HEK293 (cell line): ENCODE measurements at regions not wholly inside any gene's neighbourhood (a gene's known extent, or its start where the extent isn't known, plus 50 kb on each side); places are given as distances from the start of the nearest gene placed in this dataset.
A peak's percentile ranks its signal among the peaks of the same experiment; 100 is the strongest.

Experiments
- CTCF ChIA-PET: fragments of 350-600 bp; formaldehyde crosslinking; extraction: SDS; loops from one replicate; lab custom pipeline; 2021; ENCODE audit warnings: antibody characterized with exemption; lab: Yijun Ruan, JAX
- POLR2A ChIA-PET: fragments of 300-600 bp; formaldehyde crosslinking; extraction: SDS; loops from one replicate; lab custom pipeline; 2020; ENCODE audit warnings: antibody characterized with exemption, inconsistent platforms; lab: Yijun Ruan, JAX
- H3K27ac ChIP-seq: fragments of 200-500 bp; sonication (Bioruptor generic); 2 replicates; pipeline ENCODE4 v1.5.1; 2014; ENCODE audit warnings: low read depth, low read length, control low read depth, inconsistent platforms; ENCODE audit errors: extremely low read depth
- H3K36me3 ChIP-seq, 2 experiments: fragments of 200-500 bp in 1 of 2; sonication (Bioruptor generic) in 1 of 2; 1 replicate in 1 of 2; 2 replicates in 1 of 2; pipeline ENCODE4 v1.5.1; 2014 to 2017; ENCODE audit warnings: inconsistent platforms in 2 of 2, low read length in 2 of 2; ENCODE audit not compliant: control insufficient read depth in 2 of 2, insufficient read depth in 1 of 2
- H3K4me1 ChIP-seq: fragments of 200-500 bp; sonication (Bioruptor generic); 2 replicates; pipeline ENCODE4 v1.5.1; 2014; ENCODE audit warnings: mild to moderate bottlenecking, low read length, inconsistent platforms; ENCODE audit not compliant: control insufficient read depth, insufficient read depth
- H3K4me3 ChIP-seq: 2 replicates; pipeline ENCODE4 v1.5.1; 2011; ENCODE audit warnings: low read depth, mild to moderate bottlenecking, control low read depth, low read length, moderate library complexity
- H3K9me3 ChIP-seq: fragments of 200-500 bp; sonication (Bioruptor generic); 2 replicates; pipeline ENCODE4 v1.5.1; 2014; ENCODE audit warnings: low read depth, low read length, inconsistent platforms; ENCODE audit not compliant: control insufficient read depth, insufficient read depth
- EGR2 ChIP-seq: fragments of 450-650 bp; formaldehyde crosslinking; IDR thresholded peaks from 2 replicates; pipeline ENCODE4 v1.5.1; 2016; ENCODE audit warnings: low read depth, missing biosample characterization, missing genetic modification characterization
- GFI1B ChIP-seq: fragments of 450-650 bp; formaldehyde crosslinking; IDR thresholded peaks from 2 replicates; pipeline ENCODE4 v1.5.1; 2016; ENCODE audit warnings: missing biosample characterization, missing genetic modification characterization
- MZF1 ChIP-seq: fragments of 450-650 bp; formaldehyde crosslinking; IDR thresholded peaks from 2 replicates; pipeline ENCODE4 v1.5.1; 2017; ENCODE audit warnings: missing biosample characterization, missing genetic modification characterization, borderline replicate concordance
- WT1 ChIP-seq: fragments of 450-650 bp; formaldehyde crosslinking; IDR thresholded peaks from 2 replicates; pipeline ENCODE4 v1.5.1; 2016; ENCODE audit warnings: missing biosample characterization, missing genetic modification characterization
- YY1 ChIP-seq: fragments of 450-650 bp; formaldehyde crosslinking; IDR thresholded peaks from 2 replicates; pipeline ENCODE4 v1.5.1; 2018; ENCODE audit warnings: missing biosample characterization, missing genetic modification characterization
- ZBTB17 ChIP-seq: fragments of 450-650 bp; formaldehyde crosslinking; IDR thresholded peaks from 2 replicates; pipeline ENCODE4 v1.5.1; 2016; ENCODE audit warnings: missing biosample characterization, missing genetic modification characterization
- ZBTB6 ChIP-seq: fragments of 450-650 bp; formaldehyde crosslinking; IDR thresholded peaks from 2 replicates; pipeline ENCODE4 v1.5.1; 2017; ENCODE audit warnings: missing biosample characterization, missing genetic modification characterization
- ZNF146 ChIP-seq: fragments of 450-650 bp; formaldehyde crosslinking; IDR thresholded peaks from 2 replicates; pipeline ENCODE4 v1.5.1; 2016; ENCODE audit warnings: missing biosample characterization, missing genetic modification characterization
- ZNF211 ChIP-seq: fragments of 450-650 bp; formaldehyde crosslinking; IDR thresholded peaks from 2 replicates; pipeline ENCODE4 v1.5.1; 2016; ENCODE audit warnings: low read depth, missing biosample characterization, missing genetic modification characterization
- ZNF239 ChIP-seq: fragments of 450-650 bp; formaldehyde crosslinking; IDR thresholded peaks from 2 replicates; pipeline ENCODE4 v1.5.1; 2016; ENCODE audit warnings: missing biosample characterization, missing genetic modification characterization
- ZNF416 ChIP-seq: fragments of 450-650 bp; formaldehyde crosslinking; IDR thresholded peaks from 2 replicates; pipeline ENCODE4 v1.5.1; 2016; ENCODE audit warnings: missing biosample characterization, missing genetic modification characterization
- ZNF571 ChIP-seq: fragments of 450-650 bp; formaldehyde crosslinking; IDR thresholded peaks from 2 replicates; pipeline ENCODE4 v1.5.0; 2017; ENCODE audit warnings: missing biosample characterization, missing genetic modification characterization
- ZNF623 ChIP-seq: fragments of 450-650 bp; formaldehyde crosslinking; IDR thresholded peaks from 2 replicates; pipeline ENCODE4 v1.5.1; 2016; ENCODE audit warnings: missing biosample characterization, missing genetic modification characterization
- ZNF639 ChIP-seq: fragments of 450-650 bp; formaldehyde crosslinking; IDR thresholded peaks from 2 replicates; pipeline ENCODE4 v1.5.1; 2016; ENCODE audit warnings: missing biosample characterization, missing genetic modification characterization
- TF ChIP-seq, protein P1 (sequence below): fragments of 450-650 bp; formaldehyde crosslinking; IDR thresholded peaks from 2 replicates; pipeline ENCODE4 v1.5.1; 2016; ENCODE audit warnings: missing biosample characterization, missing genetic modification characterization
- TF ChIP-seq, protein P2 (sequence below): fragments of 450-650 bp; formaldehyde crosslinking; IDR thresholded peaks from 2 replicates; pipeline ENCODE4 v1.5.1; 2016; ENCODE audit warnings: missing biosample characterization, missing genetic modification characterization
- TF ChIP-seq, protein P3 (sequence below): fragments of 450-650 bp; formaldehyde crosslinking; IDR thresholded peaks from 2 replicates; pipeline ENCODE4 v1.5.1; 2016; ENCODE audit warnings: missing biosample characterization, missing genetic modification characterization

GRCh38 chr15:95626501-95627361 is 703.8 kb upstream of the NR2F2 start:
- H3K36me3 ChIP-seq: no peaks in the 10 kb centered on the region
- CTCF ChIA-PET: interaction anchor here (0.6 to 0.7 kb wide), 2 partner anchors 7 to 1279 kb away, joined by 3 to 4 read pairs; no protein-coding TSS in a partner anchor
- no peaks in the 10 kb centered on the region for H3K9me3 ChIP-seq
- no peak overlapping the region for H3K4me3 ChIP-seq
- peaks cover 7% of the 10 kb centered on the region for H3K4me1 ChIP-seq
- POLR2A ChIA-PET: no interaction called here
- H3K27ac ChIP-seq: no peak overlapping the region
- TF ChIP-seq ZBTB6 (tag by site-specific recombination) (no peak), MZF1 (tag by site-specific recombination) (0 out of 2 replicates have a peak, but pooled peaks have one; percentile 45)
- TF ChIP-seq, protein P1, sequence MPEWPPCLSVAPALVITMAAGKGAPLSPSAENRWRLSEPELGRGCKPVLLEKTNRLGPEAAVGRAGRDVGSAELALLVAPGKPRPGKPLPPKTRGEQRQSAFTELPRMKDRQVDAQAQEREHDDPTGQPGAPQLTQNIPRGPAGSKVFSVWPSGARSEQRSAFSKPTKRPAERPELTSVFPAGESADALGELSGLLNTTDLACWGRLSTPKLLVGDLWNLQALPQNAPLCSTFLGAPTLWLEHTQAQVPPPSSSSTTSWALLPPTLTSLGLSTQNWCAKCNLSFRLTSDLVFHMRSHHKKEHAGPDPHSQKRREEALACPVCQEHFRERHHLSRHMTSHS (tag by site-specific recombination): no peak

- Histone ChIP-seq H3K36me3 (no peaks in the 10 kb centered on the region), H3K4me3 (no peak overlapping the region), H3K9me3 (no peaks in the 10 kb centered on the region; the same call in 1 of the 2 replicates), H3K27ac (no peak overlapping the region), H3K4me1 (peaks cover 7% of the 10 kb centered on the region)
- POLR2A ChIA-PET: no interaction called here
- TF ChIP-seq ZNF639 (no peak), ZNF571 (tag by site-specific recombination) (no peak), ZNF416 (tag by site-specific recombination) (no peak), MZF1 (tag by site-specific recombination) (no peak), ZNF211 (no peak), ZBTB17 (tag by site-specific recombination) (no peak), EGR2 (tag by site-specific recombination) (no peak), YY1 (tag by site-specific recombination) (no peak), WT1 (tag by site-specific recombination) (no peak)
- TF ChIP-seq, protein P1 (tag by site-specific recombination): no peak
- TF ChIP-seq, protein P2, sequence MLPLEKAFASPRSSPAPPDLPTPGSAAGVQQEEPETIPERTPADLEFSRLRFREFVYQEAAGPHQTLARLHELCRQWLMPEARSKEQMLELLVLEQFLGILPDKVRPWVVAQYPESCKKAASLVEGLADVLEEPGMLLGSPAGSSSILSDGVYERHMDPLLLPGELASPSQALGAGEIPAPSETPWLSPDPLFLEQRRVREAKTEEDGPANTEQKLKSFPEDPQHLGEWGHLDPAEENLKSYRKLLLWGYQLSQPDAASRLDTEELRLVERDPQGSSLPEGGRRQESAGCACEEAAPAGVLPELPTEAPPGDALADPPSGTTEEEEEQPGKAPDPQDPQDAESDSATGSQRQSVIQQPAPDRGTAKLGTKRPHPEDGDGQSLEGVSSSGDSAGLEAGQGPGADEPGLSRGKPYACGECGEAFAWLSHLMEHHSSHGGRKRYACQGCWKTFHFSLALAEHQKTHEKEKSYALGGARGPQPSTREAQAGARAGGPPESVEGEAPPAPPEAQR (tag by site-specific recombination): no peak
- CTCF ChIA-PET: no interaction called here
Observed at GRCh38 chr15:95629503-95630168, 700.9 kb upstream of the NR2F2 start.

- Histone ChIP-seq H3K9me3 (no peaks in the 10 kb centered on the region; the same call in 1 of the 2 replicates), H3K36me3 (no peaks in the 10 kb centered on the region), H3K27ac (no peak overlapping the region), H3K4me1 (peaks cover 7% of the 10 kb centered on the region), H3K4me3 (no peak overlapping the region)
- POLR2A ChIA-PET: no interaction called here
- CTCF ChIA-PET: no interaction called here
- TF ChIP-seq, protein P3, sequence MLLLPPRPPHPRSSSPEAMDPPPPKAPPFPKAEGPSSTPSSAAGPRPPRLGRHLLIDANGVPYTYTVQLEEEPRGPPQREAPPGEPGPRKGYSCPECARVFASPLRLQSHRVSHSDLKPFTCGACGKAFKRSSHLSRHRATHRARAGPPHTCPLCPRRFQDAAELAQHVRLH: peak; percentile 76; the same call in 1 of the 2 replicates
- no peak for TF ChIP-seq ZNF239 (tag by site-specific recombination)
- no peak for TF ChIP-seq ZNF623 (tag by site-specific recombination)
- no peak for TF ChIP-seq GFI1B (tag by site-specific recombination)
- peak; percentile 91 for TF ChIP-seq ZNF146
- TF ChIP-seq, all 188 proteins: peak for 2
Observed at GRCh38 chr15:95630683-95631082, 699.8 kb upstream of the NR2F2 start.
